Choroid plexus epithelial cell (primary cell): ENCODE measurements at regions not wholly inside any gene's neighbourhood (a gene's known extent, or its start where the extent isn't known, plus 50 kb on each side); places are given as distances from the start of the nearest gene placed in this dataset.

Source experiments
- DNase-seq: peaks from one replicate; pipeline ENCODE4 v3.0.0-alpha.2; 2010; ENCODE audit warnings: low read depth
- H3K4me3 ChIP-seq: 2 replicates; pipeline ENCODE4 v1.5.1; 2011; ENCODE audit warnings: low read depth, mild to moderate bottlenecking, control low read depth, low read length, moderate library complexity
- TF ChIP-seq, protein P1 (sequence below): conservative IDR thresholded peaks from 2 replicates; pipeline ENCODE4 v1.5.1; 2011; ENCODE audit warnings: low read depth, mild to moderate bottlenecking, control low read depth, inconsistent platforms, low read length, moderate library complexity

DNA sequence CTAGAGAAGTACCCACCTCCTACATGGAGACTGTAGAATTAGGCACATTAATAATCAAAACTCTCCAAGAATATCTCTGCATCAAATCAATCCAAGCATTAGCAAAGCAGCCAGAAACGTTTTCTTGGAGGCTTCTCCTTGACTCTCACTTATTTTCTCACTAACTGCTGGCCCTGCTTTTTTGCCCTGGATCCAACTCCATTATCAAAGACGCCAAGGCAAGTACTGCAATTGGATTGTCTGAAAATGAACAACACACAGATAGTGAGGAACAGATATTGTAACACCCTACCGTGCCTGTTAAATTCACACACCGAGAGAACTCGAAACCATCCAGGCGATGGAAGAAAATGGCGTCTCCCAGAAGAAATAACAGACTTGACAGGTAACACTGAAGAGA lies 256.2 kb upstream of the MDFIC2 start:
- TF ChIP-seq, protein P1, sequence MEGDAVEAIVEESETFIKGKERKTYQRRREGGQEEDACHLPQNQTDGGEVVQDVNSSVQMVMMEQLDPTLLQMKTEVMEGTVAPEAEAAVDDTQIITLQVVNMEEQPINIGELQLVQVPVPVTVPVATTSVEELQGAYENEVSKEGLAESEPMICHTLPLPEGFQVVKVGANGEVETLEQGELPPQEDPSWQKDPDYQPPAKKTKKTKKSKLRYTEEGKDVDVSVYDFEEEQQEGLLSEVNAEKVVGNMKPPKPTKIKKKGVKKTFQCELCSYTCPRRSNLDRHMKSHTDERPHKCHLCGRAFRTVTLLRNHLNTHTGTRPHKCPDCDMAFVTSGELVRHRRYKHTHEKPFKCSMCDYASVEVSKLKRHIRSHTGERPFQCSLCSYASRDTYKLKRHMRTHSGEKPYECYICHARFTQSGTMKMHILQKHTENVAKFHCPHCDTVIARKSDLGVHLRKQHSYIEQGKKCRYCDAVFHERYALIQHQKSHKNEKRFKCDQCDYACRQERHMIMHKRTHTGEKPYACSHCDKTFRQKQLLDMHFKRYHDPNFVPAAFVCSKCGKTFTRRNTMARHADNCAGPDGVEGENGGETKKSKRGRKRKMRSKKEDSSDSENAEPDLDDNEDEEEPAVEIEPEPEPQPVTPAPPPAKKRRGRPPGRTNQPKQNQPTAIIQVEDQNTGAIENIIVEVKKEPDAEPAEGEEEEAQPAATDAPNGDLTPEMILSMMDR, result no peak
- H3K4me3 ChIP-seq, result no peak overlapping the region
- no peak for DNase-seq

DNA sequence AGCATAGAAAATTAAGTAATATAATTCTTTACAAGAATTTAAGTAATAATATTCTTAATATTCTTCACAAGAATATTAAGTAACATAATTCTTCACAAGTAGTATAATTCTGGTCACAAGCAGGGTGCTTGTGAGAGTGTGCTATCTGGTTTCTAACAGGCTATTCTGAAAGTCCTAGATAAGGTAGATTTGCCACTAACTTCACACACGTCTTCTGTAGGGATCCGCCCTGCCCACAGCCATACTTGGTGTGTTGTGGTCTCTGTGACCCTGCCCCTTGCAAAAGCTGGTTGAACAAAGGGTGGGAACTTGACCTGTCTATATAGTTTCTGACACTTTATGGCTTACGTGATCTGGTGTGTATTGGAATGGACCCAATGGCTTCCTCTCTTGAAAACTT lies 253.4 kb upstream of the MDFIC2 start:
- no peak for DNase-seq
- TF ChIP-seq, protein P1, result no peak

DNA sequence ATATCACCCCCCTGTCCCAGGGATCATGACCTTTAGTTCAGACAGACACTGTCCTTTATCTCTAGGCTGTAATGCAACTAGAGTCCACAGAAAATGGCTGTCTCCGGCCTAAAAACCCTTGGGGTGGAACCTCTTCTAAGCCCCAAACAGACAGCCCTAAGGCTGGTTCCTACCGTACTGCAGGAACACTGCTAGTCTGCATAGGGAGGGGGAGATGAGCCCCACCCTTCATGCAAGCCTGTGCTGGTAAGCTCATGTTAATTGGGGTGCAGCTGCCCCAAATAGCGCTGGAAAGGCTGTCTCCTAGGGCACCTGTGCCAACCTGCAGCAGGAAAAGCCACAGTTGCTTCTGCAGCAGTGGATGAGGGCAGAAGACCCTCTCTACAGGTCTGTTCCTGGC lies 252.1 kb upstream of the MDFIC2 start:
- no peak for DNase-seq
- TF ChIP-seq, protein P1, result no peak
- H3K4me3 ChIP-seq, result no peak overlapping the region

More for the DNA sequence above, 253.4 kb upstream of the MDFIC2 start:
- no peak overlapping the region for H3K4me3 ChIP-seq

DNA sequence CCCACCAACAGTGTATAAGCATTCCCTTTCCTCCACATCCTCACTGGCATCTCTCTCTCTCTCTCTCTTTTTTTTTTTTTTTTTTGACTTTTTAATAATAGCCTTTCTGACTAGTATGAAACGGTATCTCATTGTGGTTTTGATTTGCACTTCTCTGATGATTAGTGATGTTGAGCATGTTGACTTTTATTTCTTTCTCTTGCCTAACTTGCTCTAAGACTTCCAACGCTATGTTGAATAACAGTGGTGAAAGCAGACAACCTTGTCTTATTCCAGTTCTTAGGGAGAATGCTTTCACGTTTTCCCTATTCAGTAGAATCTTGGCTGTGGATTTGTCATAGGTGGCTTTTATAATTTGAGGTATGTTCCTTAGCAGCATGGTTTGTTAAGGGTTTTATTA lies 249.4 kb upstream of the MDFIC2 start:
- TF ChIP-seq, protein P1, result no peak
- H3K4me3 ChIP-seq, result no peak overlapping the region
- no peak for DNase-seq

DNA sequence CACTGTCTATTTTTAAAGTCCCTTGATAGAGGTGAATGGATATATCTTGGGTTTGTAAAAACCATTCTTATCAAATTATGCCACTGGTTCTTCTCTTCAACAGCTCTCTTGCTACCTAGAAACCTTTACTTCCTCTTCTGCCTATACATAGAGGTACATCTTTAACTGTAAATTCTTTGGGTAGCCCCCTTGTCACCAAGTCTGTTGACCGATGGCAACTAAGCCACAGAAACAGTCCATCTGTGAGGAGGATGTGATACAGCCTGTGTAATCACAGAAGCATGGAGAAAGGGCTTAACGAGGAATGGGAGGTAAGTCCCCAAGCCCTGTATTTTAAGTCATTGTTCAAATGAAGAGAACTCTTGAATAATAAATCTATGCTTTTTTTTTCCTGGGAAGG lies 246.5 kb upstream of the MDFIC2 start:
- no peak for DNase-seq
- TF ChIP-seq, protein P1, result no peak
- no peak overlapping the region for H3K4me3 ChIP-seq

DNA sequence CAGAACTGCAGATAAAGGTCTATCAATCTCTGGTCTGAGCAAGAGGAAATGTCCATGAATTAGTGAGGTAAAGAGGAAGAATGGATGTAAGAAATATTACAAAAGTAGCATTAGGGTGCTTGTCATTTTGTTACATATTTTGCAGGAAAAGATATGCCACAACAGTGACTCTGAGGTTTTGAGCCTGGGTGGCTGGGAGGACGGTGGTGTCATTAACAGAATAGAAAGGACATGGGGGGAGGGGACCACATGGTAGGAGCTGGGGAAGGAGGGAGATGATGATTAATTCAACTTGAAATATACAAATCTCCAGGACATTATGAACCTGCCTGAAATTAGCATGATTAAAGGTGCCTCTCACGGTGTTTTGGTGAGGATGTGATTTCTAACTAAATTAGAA lies 245.5 kb upstream of the MDFIC2 start:
- TF ChIP-seq, protein P1, result no peak
- no peak for DNase-seq

DNA sequence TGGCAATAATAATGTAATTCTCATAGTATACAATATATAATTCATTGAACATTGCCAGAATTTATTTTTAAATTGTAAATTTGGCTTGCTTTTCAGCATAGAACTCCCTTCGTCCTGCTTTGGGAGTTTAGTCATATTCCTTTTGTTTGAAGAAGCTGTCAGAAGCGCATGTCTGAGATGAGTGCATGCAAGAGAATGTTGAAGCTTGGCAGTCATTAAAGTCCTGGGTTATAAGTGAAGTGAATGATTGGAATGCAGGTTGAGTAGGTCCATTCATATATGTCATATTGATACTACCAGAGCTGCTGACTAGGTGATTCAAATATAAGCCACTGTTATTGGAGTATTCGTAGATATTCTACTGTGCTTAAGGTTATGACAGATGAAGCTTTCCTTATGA lies 243.6 kb upstream of the MDFIC2 start:
- peak; percentile 64 for DNase-seq
- H3K4me3 ChIP-seq, result no peak overlapping the region
- TF ChIP-seq, protein P1, result no peak

More for the DNA sequence above, 245.5 kb upstream of the MDFIC2 start:
- H3K4me3 ChIP-seq, result no peak overlapping the region
